ENCODE measurements at regions not wholly inside any gene's neighbourhood (a gene's known extent, or its start where the extent isn't known, plus 50 kb on each side); places are given as distances from the start of the nearest gene placed in this dataset.
"Not testable (repeated sequence)": the region's sequence is repeated elsewhere in the genome, so short reads cannot be mapped to it uniquely, and the experiment has no call there.

- not testable (repeated sequence) for H3K4me1 ChIP-seq (ENCODE audit: control insufficient read depth, insufficient read depth, low read length); H3K27ac ChIP-seq (ENCODE audit: low read length); DNase-seq; H3K9me3 ChIP-seq (replicated peaks; ENCODE audit: control insufficient read depth, low read depth, low read length); H3K4me3 ChIP-seq (ENCODE audit: low read length); H3K36me3 ChIP-seq (ENCODE audit: control insufficient read depth, insufficient read depth, low read length); H3K27me3 ChIP-seq (ENCODE audit: control insufficient read depth, insufficient read depth, low read length)
- 92% methylated on average over 20 of the region's 22 CpGs for WGBS (ENCODE audit: insufficient coverage)
Measured at GRCh38 chr13:69221633-69222498, 885.8 kb upstream of the ATXN8OS start.

GRCh38 chr13:69213396-69213795 lies 894.2 kb upstream of the ATXN8OS start:
- H3K9me3 ChIP-seq (replicated peaks; ENCODE audit: control insufficient read depth, low read depth, low read length), result no peaks in the 10 kb centered on the region
- H3K4me1 ChIP-seq (ENCODE audit: control insufficient read depth, insufficient read depth, low read length), result no peaks in the 10 kb centered on the region
- no peaks in the 10 kb centered on the region for H3K27me3 ChIP-seq (ENCODE audit: control insufficient read depth, insufficient read depth, low read length)
- no CpG with 5 or more reads among the region's 4 CpGs for WGBS (ENCODE audit: insufficient coverage)
- H3K27ac ChIP-seq (ENCODE audit: low read length), result no peak overlapping the region
- no peaks in the 10 kb centered on the region for H3K36me3 ChIP-seq (ENCODE audit: control insufficient read depth, insufficient read depth, low read length)
- H3K4me3 ChIP-seq (ENCODE audit: low read length), result no peak overlapping the region
- no peak for DNase-seq

DNA sequence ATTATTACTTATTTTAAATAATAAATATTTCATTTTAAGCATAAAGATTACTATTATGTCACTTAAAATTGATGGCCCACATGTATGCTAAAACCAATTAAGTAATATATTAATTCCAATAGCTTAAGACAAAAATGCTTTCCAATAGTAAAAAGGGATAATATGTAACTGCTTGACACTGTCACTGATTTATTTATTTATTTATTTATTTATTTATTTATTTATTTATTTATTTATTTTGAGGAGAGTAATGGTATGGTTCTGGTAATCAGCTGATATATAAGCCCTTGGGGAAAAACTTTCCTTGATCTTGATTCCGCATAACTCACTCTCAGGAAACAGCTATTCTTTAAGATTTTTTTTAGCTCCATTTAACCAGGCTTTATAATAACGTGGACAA lies 903.0 kb upstream of the ATXN8OS start:
- WGBS (ENCODE audit: insufficient coverage), result no CpG with 5 or more reads among the region's 2 CpGs
- Histone ChIP-seq H3K36me3 (ENCODE audit: control insufficient read depth, insufficient read depth, low read length) (no peaks in the 10 kb centered on the region), H3K4me3 (ENCODE audit: low read length) (no peak overlapping the region), H3K4me1 (ENCODE audit: control insufficient read depth, insufficient read depth, low read length) (no peaks in the 10 kb centered on the region), H3K27me3 (ENCODE audit: control insufficient read depth, insufficient read depth, low read length) (no peaks in the 10 kb centered on the region), H3K9me3 (replicated peaks; ENCODE audit: control insufficient read depth, low read depth, low read length) (no peaks in the 10 kb centered on the region), H3K27ac (ENCODE audit: low read length) (no peak overlapping the region)
- no peak for DNase-seq

- no CpG with 5 or more reads among the region's 1 CpG for WGBS (ENCODE audit: insufficient coverage)
- no peak overlapping the region for H3K27ac ChIP-seq (ENCODE audit: low read length)
- H3K9me3 ChIP-seq (replicated peaks; ENCODE audit: control insufficient read depth, low read depth, low read length), result no peaks in the 10 kb centered on the region
- H3K36me3 ChIP-seq (ENCODE audit: control insufficient read depth, insufficient read depth, low read length), result no peaks in the 10 kb centered on the region
- no peak for DNase-seq
- no peaks in the 10 kb centered on the region for H3K27me3 ChIP-seq (ENCODE audit: control insufficient read depth, insufficient read depth, low read length)
- H3K4me3 ChIP-seq (ENCODE audit: low read length), result no peak overlapping the region
- no peaks in the 10 kb centered on the region for H3K4me1 ChIP-seq (ENCODE audit: control insufficient read depth, insufficient read depth, low read length)
Measured at GRCh38 chr13:69202996-69203395, 904.6 kb upstream of the ATXN8OS start.

GRCh38 chr13:69199664-69200063 lies 908.0 kb upstream of the ATXN8OS start:
- Histone ChIP-seq H3K4me3 (ENCODE audit: low read length) (no peak overlapping the region), H3K9me3 (replicated peaks; ENCODE audit: control insufficient read depth, low read depth, low read length) (no peaks in the 10 kb centered on the region), H3K27ac (ENCODE audit: low read length) (no peak overlapping the region), H3K27me3 (ENCODE audit: control insufficient read depth, insufficient read depth, low read length) (no peaks in the 10 kb centered on the region), H3K36me3 (ENCODE audit: control insufficient read depth, insufficient read depth, low read length) (no peaks in the 10 kb centered on the region), H3K4me1 (ENCODE audit: control insufficient read depth, insufficient read depth, low read length) (no peaks in the 10 kb centered on the region)
- no CpG with 5 or more reads among the region's 5 CpGs for WGBS (ENCODE audit: insufficient coverage)
- DNase-seq, result no peak

DNA sequence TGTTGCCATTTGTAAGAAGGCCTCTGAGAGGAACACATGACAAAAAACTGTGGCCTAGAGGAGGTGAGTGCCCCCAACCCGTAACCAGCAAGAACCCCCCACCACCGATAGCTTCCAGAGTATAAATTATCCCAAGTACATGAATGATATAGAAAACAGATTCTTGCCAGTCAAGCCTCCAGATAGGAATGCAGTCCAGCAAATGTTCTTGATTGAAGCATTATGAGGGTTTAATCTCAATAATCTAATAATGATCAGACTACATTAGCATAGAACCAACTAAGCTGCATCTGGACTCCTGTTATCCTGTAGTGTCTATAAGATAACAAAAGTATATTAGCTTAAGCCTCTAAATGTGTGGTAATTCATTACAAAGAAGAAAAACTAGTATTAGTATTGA lies 908.9 kb upstream of the ATXN8OS start:
- H3K4me3 ChIP-seq (ENCODE audit: low read length), result no peak overlapping the region
- no peaks in the 10 kb centered on the region for H3K4me1 ChIP-seq (ENCODE audit: control insufficient read depth, insufficient read depth, low read length)
- DNase-seq, result no peak
- no peaks in the 10 kb centered on the region for H3K9me3 ChIP-seq (replicated peaks; ENCODE audit: control insufficient read depth, low read depth, low read length)
- no peak overlapping the region for H3K27ac ChIP-seq (ENCODE audit: low read length)
- H3K36me3 ChIP-seq (ENCODE audit: control insufficient read depth, insufficient read depth, low read length), result no peaks in the 10 kb centered on the region
- no peaks in the 10 kb centered on the region for H3K27me3 ChIP-seq (ENCODE audit: control insufficient read depth, insufficient read depth, low read length)
- no CpG with 5 or more reads among the region's 2 CpGs for WGBS (ENCODE audit: insufficient coverage)

DNA sequence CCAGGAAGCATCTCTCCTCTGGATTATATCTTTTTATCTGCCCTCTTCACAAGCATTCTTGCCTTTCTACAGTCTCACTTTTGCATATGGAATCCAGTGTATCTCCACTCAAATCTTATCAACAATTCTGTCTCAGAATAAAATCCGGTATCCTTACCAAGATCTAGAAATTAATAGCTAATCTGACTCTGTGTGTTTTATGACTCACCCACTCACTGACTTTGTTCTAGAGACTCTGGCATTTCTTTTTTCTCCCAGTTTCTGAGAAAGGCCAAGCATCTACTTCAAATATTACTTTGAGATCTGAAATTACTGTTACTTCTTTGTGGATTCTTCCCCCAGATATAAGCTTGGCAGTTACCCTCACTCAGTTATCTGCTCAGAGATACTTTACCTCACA lies 913.5 kb upstream of the ATXN8OS start:
- no peak overlapping the region for H3K4me3 ChIP-seq (ENCODE audit: low read length)
- DNase-seq, result no peak
- H3K4me1 ChIP-seq (ENCODE audit: control insufficient read depth, insufficient read depth, low read length), result no peaks in the 10 kb centered on the region
- no peak overlapping the region for H3K27ac ChIP-seq (ENCODE audit: low read length)
- H3K36me3 ChIP-seq (ENCODE audit: control insufficient read depth, insufficient read depth, low read length), result no peaks in the 10 kb centered on the region
- no peaks in the 10 kb centered on the region for H3K27me3 ChIP-seq (ENCODE audit: control insufficient read depth, insufficient read depth, low read length)
- WGBS (ENCODE audit: insufficient coverage), result no CpG with 5 or more reads among the region's 1 CpG
- H3K9me3 ChIP-seq (replicated peaks; ENCODE audit: control insufficient read depth, low read depth, low read length), result no peaks in the 10 kb centered on the region

- Histone ChIP-seq H3K27me3 (ENCODE audit: control insufficient read depth, insufficient read depth, low read length) (no peaks in the 10 kb centered on the region), H3K36me3 (ENCODE audit: control insufficient read depth, insufficient read depth, low read length) (no peaks in the 10 kb centered on the region), H3K27ac (ENCODE audit: low read length) (no peak overlapping the region), H3K9me3 (replicated peaks; ENCODE audit: control insufficient read depth, low read depth, low read length) (no peaks in the 10 kb centered on the region), H3K4me1 (ENCODE audit: control insufficient read depth, insufficient read depth, low read length) (no peaks in the 10 kb centered on the region), H3K4me3 (ENCODE audit: low read length) (no peak overlapping the region)
- DNase-seq, result no peak
- WGBS (ENCODE audit: insufficient coverage), result 52% methylated on average over 3 of the region's 5 CpGs
Measured at GRCh38 chr13:69180034-69180433, 927.6 kb upstream of the ATXN8OS start.

GRCh38 chr13:69178000-69178399 lies 929.6 kb upstream of the ATXN8OS start:
- no peaks in the 10 kb centered on the region for H3K4me1 ChIP-seq (ENCODE audit: control insufficient read depth, insufficient read depth, low read length)
- no peaks in the 10 kb centered on the region for H3K9me3 ChIP-seq (replicated peaks; ENCODE audit: control insufficient read depth, low read depth, low read length)
- no peaks in the 10 kb centered on the region for H3K36me3 ChIP-seq (ENCODE audit: control insufficient read depth, insufficient read depth, low read length)
- H3K4me3 ChIP-seq (ENCODE audit: low read length), result no peak overlapping the region
- no peak for DNase-seq
- no peak overlapping the region for H3K27ac ChIP-seq (ENCODE audit: low read length)
- no peaks in the 10 kb centered on the region for H3K27me3 ChIP-seq (ENCODE audit: control insufficient read depth, insufficient read depth, low read length)
- no CpG with 5 or more reads among the region's 1 CpG for WGBS (ENCODE audit: insufficient coverage)

DNA sequence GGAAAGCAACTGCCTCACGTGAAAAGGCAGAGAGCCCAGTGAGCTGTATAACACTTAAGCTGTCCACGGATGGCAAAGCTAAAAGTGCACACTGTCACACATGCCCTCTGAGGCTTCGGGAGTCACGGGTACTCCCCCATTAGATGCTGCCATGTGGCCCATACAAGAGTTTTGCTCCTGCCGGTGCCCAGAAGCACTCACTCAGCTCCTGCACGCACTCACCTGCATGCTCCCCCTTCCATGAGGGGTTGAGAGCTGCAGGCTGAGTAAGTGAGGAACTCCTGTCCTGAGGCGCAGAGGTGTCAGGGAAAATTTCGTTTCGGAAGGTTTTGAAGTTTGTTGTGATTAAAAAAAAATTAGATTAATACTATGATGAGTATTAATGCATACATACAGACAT lies 939.2 kb upstream of the ATXN8OS start:
- Histone ChIP-seq H3K4me1 (ENCODE audit: control insufficient read depth, insufficient read depth, low read length) (no peaks in the 10 kb centered on the region), H3K27me3 (ENCODE audit: control insufficient read depth, insufficient read depth, low read length) (no peaks in the 10 kb centered on the region), H3K9me3 (replicated peaks; ENCODE audit: control insufficient read depth, low read depth, low read length) (no peaks in the 10 kb centered on the region), H3K27ac (ENCODE audit: low read length) (no peak overlapping the region), H3K36me3 (ENCODE audit: control insufficient read depth, insufficient read depth, low read length) (no peaks in the 10 kb centered on the region), H3K4me3 (ENCODE audit: low read length) (no peak overlapping the region)
- DNase-seq, result no peak
- 79% methylated on average over 2 of the region's 9 CpGs for WGBS (ENCODE audit: insufficient coverage)

DNA sequence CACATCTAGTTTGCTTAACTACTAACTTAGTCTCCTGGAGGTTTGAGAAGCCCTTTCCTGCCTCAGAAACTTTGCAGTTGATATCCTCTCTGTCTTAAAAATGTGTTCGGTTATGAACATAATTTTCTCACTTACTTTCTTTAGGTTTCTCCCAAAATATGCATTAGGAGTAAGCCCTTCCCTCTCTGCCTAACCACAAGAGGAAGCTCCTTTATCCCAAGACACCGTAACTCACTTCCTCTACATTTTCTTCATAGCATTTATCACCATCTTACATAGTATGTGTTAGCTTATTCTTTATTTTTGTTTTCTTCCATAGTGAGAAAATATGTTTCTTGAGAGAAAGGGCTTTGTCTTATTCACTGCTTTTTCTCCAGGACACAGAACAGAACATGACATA lies 952.5 kb upstream of the ATXN8OS start:
- H3K4me1 ChIP-seq (ENCODE audit: control insufficient read depth, insufficient read depth, low read length), result no peaks in the 10 kb centered on the region
- H3K27me3 ChIP-seq (ENCODE audit: control insufficient read depth, insufficient read depth, low read length), result no peaks in the 10 kb centered on the region
- no peak for DNase-seq
- no peaks in the 10 kb centered on the region for H3K9me3 ChIP-seq (replicated peaks; ENCODE audit: control insufficient read depth, low read depth, low read length)
- no peak overlapping the region for H3K4me3 ChIP-seq (ENCODE audit: low read length)
- WGBS (ENCODE audit: insufficient coverage), result no CpG with 5 or more reads among the region's 2 CpGs
- H3K36me3 ChIP-seq (ENCODE audit: control insufficient read depth, insufficient read depth, low read length), result no peaks in the 10 kb centered on the region
- no peak overlapping the region for H3K27ac ChIP-seq (ENCODE audit: low read length)

All from muscle of leg (tissue), 3 donors.